Common myeloid progenitor, CD34-positive (primary cell): ENCODE measurements at regions not wholly inside any gene's neighbourhood (a gene's known extent, or its start where the extent isn't known, plus 50 kb on each side); places are given as distances from the start of the nearest gene placed in this dataset.
"Not testable (repeated sequence)": the region's sequence is repeated elsewhere in the genome, so short reads cannot be mapped to it uniquely, and the experiment has no call there.

ENCODE experiments used
- CTCF ChIA-PET: fragments of 350-600 bp; sonication (Branson Sonifier 250); formaldehyde crosslinking; loops from one replicate; lab custom pipeline; 2021; ENCODE audit warnings: antibody characterized with exemption; lab: Charles Lee
- POLR2A ChIA-PET: fragments of 350-600 bp; sonication (Branson Sonifier 250); formaldehyde crosslinking; loops from one replicate; lab custom pipeline; 2021; ENCODE audit warnings: antibody characterized with exemption; lab: Charles Lee
- DNase-seq, 3 donors: peaks; one replicate each; pipeline versions ENCODE4 v3.0.0 to v3.0.0-alpha.2; 2013
- H3K27ac ChIP-seq, 2 experiments: 1 replicate in 1 of 2; 2 replicates in 1 of 2; pipeline ENCODE4 v1.7.0; 2013; ENCODE audit warnings: inconsistent platforms in 2 of 2, low read length in 2 of 2, mild to moderate bottlenecking in 2 of 2, low read depth in 1 of 2, moderate library complexity in 1 of 2; ENCODE audit not compliant: severe bottlenecking in 2 of 2, insufficient read depth in 1 of 2, poor library complexity in 1 of 2
- H3K27me3 ChIP-seq, 5 experiments: replicated peaks in 2 of 5; 1 replicate in 3 of 5; 2 replicates in 2 of 5; pipeline versions ENCODE4 v1.6.1 to v1.7.0; 2013; ENCODE audit warnings: low read length in 4 of 5, mild to moderate bottlenecking in 2 of 5, moderate library complexity in 2 of 5, inconsistent platforms in 1 of 5; ENCODE audit not compliant: insufficient read depth in 5 of 5, control insufficient read depth in 4 of 5
- H3K36me3 ChIP-seq, 4 experiments: 1 replicate in 2 of 4; 2 replicates in 2 of 4; pipeline versions ENCODE4 v1.6.1 to v1.7.0; 2013; ENCODE audit warnings: low read length in 3 of 4, control low read depth in 1 of 4, mild to moderate bottlenecking in 1 of 4; ENCODE audit not compliant: control insufficient read depth in 4 of 4, insufficient read depth in 4 of 4
- H3K4me1 ChIP-seq, 4 experiments: 1 replicate in 3 of 4; 2 replicates in 1 of 4; pipeline versions ENCODE4 v1.6.1 to v1.7.1; 2013; ENCODE audit warnings: low read length in 3 of 4, mild to moderate bottlenecking in 3 of 4, control low read depth in 1 of 4, inconsistent platforms in 1 of 4, moderate library complexity in 1 of 4; ENCODE audit not compliant: control insufficient read depth in 4 of 4, insufficient read depth in 4 of 4; ENCODE audit errors: control extremely low read depth in 1 of 4
- H3K4me3 ChIP-seq, 7 experiments: 1 replicate in 4 of 7; 2 replicates in 3 of 7; pipeline versions ENCODE4 v1.5.1 to v1.7.0; 2013; ENCODE audit warnings: mild to moderate bottlenecking in 7 of 7, low read length in 6 of 7, moderate library complexity in 6 of 7, inconsistent platforms in 2 of 7, low read depth in 2 of 7, control low read depth in 1 of 7; ENCODE audit not compliant: insufficient read depth in 4 of 7, control insufficient read depth in 1 of 7; ENCODE audit errors: extremely low read depth in 1 of 7
- H3K9me3 ChIP-seq, 5 experiments: 1 replicate in 4 of 5; 2 replicates in 1 of 5; pipeline versions ENCODE4 v1.6.1 to v1.7.1; 2013; ENCODE audit warnings: low read length in 4 of 5, mild to moderate bottlenecking in 2 of 5, inconsistent platforms in 1 of 5, low read depth in 1 of 5, moderate library complexity in 1 of 5; ENCODE audit not compliant: control insufficient read depth in 4 of 5, insufficient read depth in 2 of 5; ENCODE audit errors: control extremely low read depth in 1 of 5
- WGBS: methylation state at CpG from one replicate; pipeline ENCODE4 v1.1.5; 2013; ENCODE audit not compliant: insufficient coverage; 5-methylcytosine and 5-hydroxymethylcytosine counted together

- Histone ChIP-seq H3K36me3 (no peaks in the 10 kb centered on the region), H3K9me3 (no peaks in the 10 kb centered on the region), H3K27me3 (no peaks in the 10 kb centered on the region), H3K27ac (no peak overlapping the region), H3K4me1 (no peaks in the 10 kb centered on the region), H3K4me3 (no peak overlapping the region)
- ChIA-PET POLR2A (no interaction called here), CTCF (no interaction called here)
- DNase-seq, result no peak
- 100% methylated on average over 1 of the region's 1 CpG for WGBS
Observed at GRCh38 chr4:186414390-186414789, 141.0 kb downstream of the MTNR1A start.

- no peaks in the 10 kb centered on the region for H3K36me3 ChIP-seq
- ChIA-PET POLR2A (no interaction called here), CTCF (no interaction called here)
- H3K27ac ChIP-seq, result no peak overlapping the region
- WGBS, result 87% methylated on average over 11 of the region's 12 CpGs
- no peaks in the 10 kb centered on the region for H3K27me3 ChIP-seq
- H3K4me1 ChIP-seq, result no peaks in the 10 kb centered on the region
- peaks cover 0 to 5% (median 0%) of the 10 kb centered on the region in 5 experiments for H3K9me3 ChIP-seq
- DNase-seq, result no peak
- H3K4me3 ChIP-seq, result no peak overlapping the region
Observed at GRCh38 chr4:186405957-186406356, 140.0 kb downstream of the F11 start.

GRCh38 chr4:186404562-186405134, 138.7 kb downstream of the F11 start:
- H3K9me3 ChIP-seq, result peaks cover 0 to 5% (median 0%) of the 10 kb centered on the region in 5 experiments
- ChIA-PET POLR2A (no interaction called here), CTCF (no interaction called here)
- H3K27ac ChIP-seq, result no peak overlapping the region
- H3K36me3 ChIP-seq, result no peaks in the 10 kb centered on the region
- WGBS, result 91% methylated on average over 6 of the region's 6 CpGs
- H3K4me1 ChIP-seq, result no peaks in the 10 kb centered on the region
- no peak for DNase-seq
- no peak overlapping the region for H3K4me3 ChIP-seq
- no peaks in the 10 kb centered on the region for H3K27me3 ChIP-seq

GRCh38 chr4:186400676-186401075, 134.7 kb downstream of the F11 start:
- WGBS, result 89% methylated on average over 4 of the region's 6 CpGs

GRCh38 chr4:186392017-186392416, 126.0 kb downstream of the F11 start:
- POLR2A ChIA-PET, result no interaction called here

More at GRCh38 chr4:186400676-186401075, 134.7 kb downstream of the F11 start:
- no peaks in the 10 kb centered on the region for H3K4me1 ChIP-seq
- no peaks in the 10 kb centered on the region for H3K36me3 ChIP-seq
- H3K9me3 ChIP-seq, result no peaks in the 10 kb centered on the region
- CTCF ChIA-PET, result no interaction called here
- POLR2A ChIA-PET, result no interaction called here
- H3K27me3 ChIP-seq, result no peaks in the 10 kb centered on the region
- H3K27ac ChIP-seq, result no peak overlapping the region
- H3K4me3 ChIP-seq, result no peak overlapping the region
- DNase-seq, result no peak

GRCh38 chr4:186384328-186384727, 118.3 kb downstream of the F11 start:
- DNase-seq, POLR2A ChIA-PET, H3K9me3 ChIP-seq, H3K4me3 ChIP-seq, CTCF ChIA-PET, H3K27ac ChIP-seq, H3K36me3 ChIP-seq, H3K27me3 ChIP-seq, H3K4me1 ChIP-seq: not testable (repeated sequence)
- no CpG with 5 or more reads among the region's 1 CpG for WGBS

More at GRCh38 chr4:186392017-186392416, 126.0 kb downstream of the F11 start:
- 95% methylated on average over 10 of the region's 10 CpGs for WGBS
- no peaks in the 10 kb centered on the region for H3K4me1 ChIP-seq
- H3K4me3 ChIP-seq, result no peak overlapping the region
- no peaks in the 10 kb centered on the region for H3K36me3 ChIP-seq
- no peaks in the 10 kb centered on the region for H3K9me3 ChIP-seq
- CTCF ChIA-PET, result no interaction called here
- no peak overlapping the region for H3K27ac ChIP-seq
- DNase-seq, result no peak
- peaks cover 0 to 2% (median 0%) of the 10 kb centered on the region in 5 experiments for H3K27me3 ChIP-seq

- H3K27me3 ChIP-seq, result no peaks in the 10 kb centered on the region
- H3K9me3 ChIP-seq, result peaks cover 0 to 16% (median 7%) of the 10 kb centered on the region in 5 experiments
- no peak for DNase-seq
- CTCF ChIA-PET, result no interaction called here
- 95% methylated on average over 3 of the region's 4 CpGs for WGBS
- POLR2A ChIA-PET, result no interaction called here
- H3K4me1 ChIP-seq, result no peaks in the 10 kb centered on the region
- H3K27ac ChIP-seq, result no peak overlapping the region
- no peak overlapping the region for H3K4me3 ChIP-seq
- H3K36me3 ChIP-seq, result no peaks in the 10 kb centered on the region
Observed at GRCh38 chr4:186368281-186368680, 102.3 kb downstream of the F11 start.
